ENCODE measurements at regions not wholly inside any gene's neighbourhood (a gene's known extent, or its start where the extent isn't known, plus 50 kb on each side); places are given as distances from the start of the nearest gene placed in this dataset.

DNA sequence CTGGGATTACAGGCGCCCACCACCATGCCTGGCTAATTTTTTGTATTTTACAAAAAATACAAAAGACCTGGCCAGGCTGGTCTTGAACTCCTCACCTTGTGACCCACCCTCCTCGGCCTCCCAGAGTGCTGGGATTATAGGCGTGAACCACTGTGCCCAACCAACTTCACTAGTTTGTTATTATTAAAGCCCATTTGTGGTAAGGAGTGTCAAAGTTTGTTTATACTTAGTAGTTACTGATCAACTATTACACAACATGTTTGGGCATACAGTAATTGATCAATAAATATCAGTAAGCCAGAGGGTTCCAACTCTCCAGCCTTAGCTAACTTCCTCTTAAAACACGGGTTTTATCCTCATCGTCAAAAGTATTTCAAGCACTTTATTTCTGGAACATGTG is 67.5 kb upstream of the ZNG1B start:
- TF ChIP-seq, protein P1, sequence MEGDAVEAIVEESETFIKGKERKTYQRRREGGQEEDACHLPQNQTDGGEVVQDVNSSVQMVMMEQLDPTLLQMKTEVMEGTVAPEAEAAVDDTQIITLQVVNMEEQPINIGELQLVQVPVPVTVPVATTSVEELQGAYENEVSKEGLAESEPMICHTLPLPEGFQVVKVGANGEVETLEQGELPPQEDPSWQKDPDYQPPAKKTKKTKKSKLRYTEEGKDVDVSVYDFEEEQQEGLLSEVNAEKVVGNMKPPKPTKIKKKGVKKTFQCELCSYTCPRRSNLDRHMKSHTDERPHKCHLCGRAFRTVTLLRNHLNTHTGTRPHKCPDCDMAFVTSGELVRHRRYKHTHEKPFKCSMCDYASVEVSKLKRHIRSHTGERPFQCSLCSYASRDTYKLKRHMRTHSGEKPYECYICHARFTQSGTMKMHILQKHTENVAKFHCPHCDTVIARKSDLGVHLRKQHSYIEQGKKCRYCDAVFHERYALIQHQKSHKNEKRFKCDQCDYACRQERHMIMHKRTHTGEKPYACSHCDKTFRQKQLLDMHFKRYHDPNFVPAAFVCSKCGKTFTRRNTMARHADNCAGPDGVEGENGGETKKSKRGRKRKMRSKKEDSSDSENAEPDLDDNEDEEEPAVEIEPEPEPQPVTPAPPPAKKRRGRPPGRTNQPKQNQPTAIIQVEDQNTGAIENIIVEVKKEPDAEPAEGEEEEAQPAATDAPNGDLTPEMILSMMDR (IDR thresholded peaks at IDR 0.05; ENCODE audit: poor library complexity, severe bottlenecking), result no peak
- TF ChIP-seq POLR2AphosphoS5 (IDR thresholded peaks at IDR 0.05) (no peak), RAD21 (conservative IDR thresholded peaks at IDR 0.05) (no peak), EP300 (conservative IDR thresholded peaks at IDR 0.05; ENCODE audit: poor library complexity, severe bottlenecking) (no peak)

Data from neural cell (in vitro differentiated cells).